Activated CD4-positive, alpha-beta memory T cell treated with anti-CD3 and anti-CD28 coated beads for 36 hours (primary cell): ENCODE measurements at regions not wholly inside any gene's neighbourhood (a gene's known extent, or its start where the extent isn't known, plus 50 kb on each side); places are given as distances from the start of the nearest gene placed in this dataset.
"Not testable (repeated sequence)": the region's sequence is repeated elsewhere in the genome, so short reads cannot be mapped to it uniquely, and the experiment has no call there.

ENCODE experiments used
- CTCF ChIA-PET: fragments of 350-600 bp; sonication (Branson Sonifier 250); formaldehyde crosslinking; loops from one replicate; lab custom pipeline; 2021; ENCODE audit warnings: antibody characterized with exemption, inconsistent platforms; lab: Charles Lee
- POLR2A ChIA-PET: fragments of 350-600 bp; sonication (Branson Sonifier 250); formaldehyde crosslinking; loops from one replicate; lab custom pipeline; 2021; ENCODE audit warnings: antibody characterized with exemption; lab: Charles Lee
- DNase-seq: peaks from one replicate; pipeline ENCODE4 v3.0.0-alpha.2; 2020
- H3K27ac Mint-ChIP-seq: one replicate; pipeline ENCODE4 v1.8.0; 2021; ENCODE audit warnings: mixed read lengths
- H3K27me3 Mint-ChIP-seq: one replicate; pipeline ENCODE4 v1.8.0; 2021; ENCODE audit warnings: mixed read lengths
- H3K36me3 Mint-ChIP-seq: one replicate; pipeline ENCODE4 v1.8.0; 2021; ENCODE audit warnings: mixed read lengths
- H3K4me1 Mint-ChIP-seq: one replicate; pipeline ENCODE4 v1.8.0; 2021; ENCODE audit warnings: low read depth, mixed read lengths
- H3K4me3 Mint-ChIP-seq: one replicate; pipeline ENCODE4 v1.8.0; 2021; ENCODE audit warnings: mild to moderate bottlenecking, mixed read lengths
- H3K9me3 Mint-ChIP-seq: one replicate; pipeline ENCODE4 v1.8.0; 2021; ENCODE audit warnings: mixed read lengths
- intact Hi-C: fragments of 100-400 bp; cut with micrococcal nuclease; formaldehyde crosslinking; loops from one replicate; pipeline ENCODE4 v1.15.1; 2023

DNA sequence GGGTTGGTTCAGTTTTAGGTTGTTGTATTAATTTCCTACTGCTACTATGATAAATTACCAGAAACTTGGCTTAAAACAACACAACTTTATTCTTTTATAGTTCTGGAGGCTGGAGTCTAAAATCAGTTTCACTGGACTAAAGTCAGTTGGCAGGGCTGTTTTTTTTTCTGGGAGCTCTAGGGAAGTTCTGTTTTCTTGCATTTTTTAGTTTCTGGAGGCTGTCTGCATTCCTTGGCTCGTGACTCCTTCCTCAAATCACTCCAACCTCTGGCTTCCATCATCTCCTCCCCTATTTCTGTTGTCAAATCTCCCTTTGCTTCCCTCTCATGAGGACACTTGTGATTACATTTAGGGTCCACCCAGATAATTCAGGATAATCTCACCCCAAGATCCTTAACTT lies 51.3 kb upstream of the SUB1 start:
- peaks cover 24% of the 10 kb centered on the region for H3K36me3 Mint-ChIP-seq
- CTCF ChIA-PET: interaction anchor here (1.4 kb wide), 1 partner anchor 56 kb away, joined by 11 read pairs; no protein-coding TSS in a partner anchor
- H3K4me3 Mint-ChIP-seq: peak overlapping the region; percentile 57
- intact Hi-C loops: loop anchor here (5.0 kb wide), 1 partner anchor 908 kb away; the partner anchor contains the start of gene TARS1
- H3K27ac Mint-ChIP-seq: peak overlapping the region; percentile 1
- peaks cover 76% of the 10 kb centered on the region for H3K4me1 Mint-ChIP-seq
- POLR2A ChIA-PET: interaction anchor here (0.6 to 3.8 kb wide), 4 partner anchors 51 to 89 kb away, joined by 3 to 47 read pairs (median 3); partner anchors contain the start of genes SUB1 and ZFR
- DNase-seq: no peak
- H3K9me3 Mint-ChIP-seq: no peaks in the 10 kb centered on the region
- no peaks in the 10 kb centered on the region for H3K27me3 Mint-ChIP-seq

GRCh38 chr5:32531885-32532520 lies 53.4 kb upstream of the SUB1 start:
- H3K27ac Mint-ChIP-seq: peak overlapping the region; percentile 99
- ChIA-PET POLR2A (interaction anchor here (0.7 to 3.8 kb wide), 12 partner anchors 11 to 89 kb away, joined by 3 to 47 read pairs (median 5); partner anchors contain the start of genes SUB1 and ZFR), CTCF (interaction anchor here (0.8 to 2.2 kb wide), 6 partner anchors 10 to 80 kb away, joined by 3 to 30 read pairs (median 6); no protein-coding TSS in a partner anchor)
- peaks cover 56% of the 10 kb centered on the region for H3K4me1 Mint-ChIP-seq
- peak overlapping the region; percentile 91 for H3K4me3 Mint-ChIP-seq
- no peaks in the 10 kb centered on the region for H3K9me3 Mint-ChIP-seq
- H3K27me3 Mint-ChIP-seq: no peaks in the 10 kb centered on the region
- DNase-seq: peak; percentile 81
- intact Hi-C loops: loop anchor here (1.0 to 5.0 kb wide), 5 partner anchors 10 to 910 kb away; partner anchors contain the start of gene TARS1
- H3K36me3 Mint-ChIP-seq: peaks cover 14% of the 10 kb centered on the region

DNA sequence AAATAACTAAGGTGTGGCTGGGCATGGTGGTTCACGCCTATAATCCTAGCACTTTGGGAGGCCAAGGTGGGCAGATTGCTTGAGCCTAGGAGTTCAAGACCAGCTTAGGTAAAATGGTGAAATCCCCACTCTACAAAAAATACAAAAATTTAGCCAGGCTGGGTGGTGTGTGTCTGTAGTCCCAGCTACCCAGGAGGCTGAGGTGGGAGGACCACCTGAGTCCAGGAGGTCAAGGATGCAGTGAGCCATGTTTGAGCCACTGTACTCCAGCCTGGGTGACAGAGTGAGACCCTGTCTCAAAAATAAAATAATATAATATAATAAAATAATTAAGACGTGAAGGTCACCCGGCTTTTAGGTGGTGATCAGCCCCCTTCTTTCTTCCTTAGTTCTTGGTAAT lies 58.0 kb upstream of the SUB1 start:
- POLR2A ChIA-PET, H3K27me3 Mint-ChIP-seq, intact Hi-C loops, H3K36me3 Mint-ChIP-seq, DNase-seq, H3K4me3 Mint-ChIP-seq, H3K27ac Mint-ChIP-seq, H3K9me3 Mint-ChIP-seq: not testable (repeated sequence)
- CTCF ChIA-PET: interaction anchor here (0.6 to 0.7 kb wide), 2 partner anchors 22 to 63 kb away, joined by 3 to 5 read pairs; no protein-coding TSS in a partner anchor
- H3K4me1 Mint-ChIP-seq: peaks cover 34% of the 10 kb centered on the region

DNA sequence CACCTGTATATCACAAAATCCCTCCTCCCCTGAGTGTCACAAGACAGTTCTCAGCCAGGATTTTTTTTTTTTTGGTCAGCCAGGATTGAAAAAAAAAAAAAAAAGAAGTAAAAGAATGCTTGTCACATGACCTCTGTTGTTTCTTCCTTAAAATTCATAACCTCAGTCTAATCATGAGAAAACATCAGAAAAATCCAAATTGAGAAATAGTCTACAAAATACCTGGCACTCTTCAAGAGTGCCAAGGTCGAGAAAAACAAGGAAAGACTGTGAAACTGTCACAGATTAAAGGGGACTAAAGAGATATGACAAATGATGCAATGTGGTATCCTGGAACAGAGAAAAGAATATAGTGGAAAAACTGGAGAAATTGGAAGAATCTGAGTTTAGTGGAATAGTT lies 58.5 kb upstream of the SUB1 start:
- Mint-ChIP-seq H3K36me3 (no peaks in the 10 kb centered on the region), H3K4me1 (peaks cover 35% of the 10 kb centered on the region), H3K27me3 (no peaks in the 10 kb centered on the region), H3K9me3 (no peaks in the 10 kb centered on the region), H3K4me3 (no peak overlapping the region), H3K27ac (peak overlapping the region; percentile 4)
- POLR2A ChIA-PET: no interaction called here
- intact Hi-C loops: no loop called here
- CTCF ChIA-PET: interaction anchor here (0.6 to 0.7 kb wide), 2 partner anchors 22 to 63 kb away, joined by 3 to 5 read pairs; no protein-coding TSS in a partner anchor
- DNase-seq: no peak

GRCh38 chr5:32523625-32524024 lies 61.7 kb upstream of the SUB1 start:
- intact Hi-C loops: loop anchor here (2.0 kb wide), 1 partner anchor 19 kb away; no protein-coding TSS in a partner anchor
- Mint-ChIP-seq H3K4me3 (no peak overlapping the region), H3K4me1 (peaks cover 15% of the 10 kb centered on the region), H3K9me3 (no peaks in the 10 kb centered on the region), H3K27me3 (no peaks in the 10 kb centered on the region), H3K27ac (no peak overlapping the region), H3K36me3 (no peaks in the 10 kb centered on the region)
- ChIA-PET CTCF (interaction anchor here (1.1 to 3.0 kb wide), 2 partner anchors 33 to 66 kb away, joined by 3 to 19 read pairs; no protein-coding TSS in a partner anchor), POLR2A (no interaction called here)
- peak; percentile 23 for DNase-seq

GRCh38 chr5:32522429-32523143 lies 62.8 kb upstream of the SUB1 start:
- no peaks in the 10 kb centered on the region for H3K9me3 Mint-ChIP-seq
- H3K36me3 Mint-ChIP-seq: no peaks in the 10 kb centered on the region
- intact Hi-C loops: loop anchor here (2.0 kb wide), 1 partner anchor 20 kb away; no protein-coding TSS in a partner anchor
- H3K4me3 Mint-ChIP-seq: no peak overlapping the region
- peaks cover 15% of the 10 kb centered on the region for H3K4me1 Mint-ChIP-seq
- DNase-seq: peak; percentile 73
- ChIA-PET POLR2A (no interaction called here), CTCF (interaction anchor here (1.1 to 1.6 kb wide), 2 partner anchors 32 to 34 kb away, joined by 3 to 4 read pairs; no protein-coding TSS in a partner anchor)
- H3K27ac Mint-ChIP-seq: no peak overlapping the region
- H3K27me3 Mint-ChIP-seq: no peaks in the 10 kb centered on the region

DNA sequence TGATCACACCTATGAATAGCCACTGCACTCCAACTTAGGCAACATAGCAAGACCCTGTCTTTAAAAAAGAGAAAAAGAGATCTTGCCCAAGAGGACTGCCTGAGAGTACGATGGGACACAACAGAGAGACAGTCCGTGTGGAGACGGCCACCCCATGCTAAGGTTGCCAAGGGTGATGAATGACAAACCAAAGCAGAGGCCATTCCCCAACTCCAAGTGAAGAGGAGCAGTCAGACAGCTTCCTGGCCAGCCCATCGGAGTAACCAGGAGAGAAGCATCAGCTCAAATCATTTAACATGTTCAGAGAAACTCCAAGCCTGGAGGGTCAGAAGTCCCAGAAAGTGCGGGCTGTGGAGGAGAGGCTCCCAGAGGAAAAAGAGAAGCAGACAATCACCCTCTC lies 63.9 kb upstream of the SUB1 start:
- no peak for DNase-seq
- H3K9me3 Mint-ChIP-seq: no peaks in the 10 kb centered on the region
- ChIA-PET CTCF (interaction anchor here (1.0 to 1.6 kb wide), 2 partner anchors 33 to 68 kb away, joined by 3 to 4 read pairs; no protein-coding TSS in a partner anchor), POLR2A (no interaction called here)
- no peak overlapping the region for H3K4me3 Mint-ChIP-seq
- H3K27ac Mint-ChIP-seq: no peak overlapping the region
- intact Hi-C loops: no loop called here
- no peaks in the 10 kb centered on the region for H3K36me3 Mint-ChIP-seq
- H3K4me1 Mint-ChIP-seq: peaks cover 15% of the 10 kb centered on the region
- no peaks in the 10 kb centered on the region for H3K27me3 Mint-ChIP-seq

- Mint-ChIP-seq H3K36me3 (no peaks in the 10 kb centered on the region), H3K27ac (no peak overlapping the region), H3K4me3 (no peak overlapping the region), H3K4me1 (peaks cover 15% of the 10 kb centered on the region), H3K9me3 (no peaks in the 10 kb centered on the region), H3K27me3 (no peaks in the 10 kb centered on the region)
- ChIA-PET POLR2A (no interaction called here), CTCF (interaction anchor here (1.0 kb wide), 1 partner anchor 69 kb away, joined by 3 read pairs; no protein-coding TSS in a partner anchor)
- intact Hi-C loops: no loop called here
- no peak for DNase-seq
Measured at GRCh38 chr5:32520972-32521371, 64.4 kb upstream of the SUB1 start.

DNA sequence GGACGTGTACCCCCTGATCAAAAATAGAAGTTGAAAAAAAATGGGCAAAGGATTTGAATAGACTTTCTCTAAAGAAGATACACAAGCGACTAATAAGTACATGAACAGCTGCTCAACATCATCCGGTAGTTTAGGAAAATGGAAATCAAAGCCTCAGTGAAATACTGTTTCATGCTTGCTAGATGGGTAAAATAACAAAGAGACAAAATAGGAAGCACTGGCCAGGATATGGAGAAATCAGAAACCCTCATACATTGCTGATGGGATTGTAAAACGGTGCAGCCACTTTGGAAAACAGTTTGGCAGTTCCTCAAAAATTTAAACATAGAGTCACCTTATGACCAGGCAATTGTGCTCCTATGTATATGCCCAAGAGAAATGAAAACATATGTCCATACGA lies 65.0 kb upstream of the SUB1 start:
- intact Hi-C loops: no loop called here
- POLR2A ChIA-PET: no interaction called here
- Mint-ChIP-seq H3K36me3 (no peaks in the 10 kb centered on the region), H3K9me3 (no peaks in the 10 kb centered on the region), H3K27ac (no peak overlapping the region), H3K27me3 (no peaks in the 10 kb centered on the region), H3K4me3 (no peak overlapping the region), H3K4me1 (peaks cover 15% of the 10 kb centered on the region)
- CTCF ChIA-PET: no interaction called here
- no peak for DNase-seq

DNA sequence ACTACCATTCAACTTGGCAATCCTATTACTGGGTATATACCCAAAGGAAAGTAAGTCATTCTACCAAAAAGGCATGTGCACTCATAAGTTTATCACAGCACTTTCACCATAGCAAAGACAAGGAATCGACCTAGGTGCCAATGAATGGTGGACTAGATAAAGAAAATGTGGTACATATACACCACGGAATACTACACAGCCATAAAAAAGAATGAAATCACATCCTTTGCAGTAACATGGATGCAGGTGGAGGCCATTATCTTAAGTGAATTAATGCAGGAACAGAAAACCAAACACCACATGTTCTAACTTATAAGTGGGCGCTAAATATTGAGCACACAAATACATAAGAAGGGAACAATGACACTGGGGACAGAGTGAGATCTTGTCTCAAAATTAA lies 65.8 kb upstream of the SUB1 start:
- CTCF ChIA-PET: no interaction called here
- Mint-ChIP-seq H3K4me3 (no peak overlapping the region), H3K9me3 (no peaks in the 10 kb centered on the region), H3K36me3 (no peaks in the 10 kb centered on the region), H3K27me3 (no peaks in the 10 kb centered on the region), H3K4me1 (peaks cover 15% of the 10 kb centered on the region), H3K27ac (no peak overlapping the region)
- no peak for DNase-seq
- POLR2A ChIA-PET: no interaction called here
- intact Hi-C loops: no loop called here

DNA sequence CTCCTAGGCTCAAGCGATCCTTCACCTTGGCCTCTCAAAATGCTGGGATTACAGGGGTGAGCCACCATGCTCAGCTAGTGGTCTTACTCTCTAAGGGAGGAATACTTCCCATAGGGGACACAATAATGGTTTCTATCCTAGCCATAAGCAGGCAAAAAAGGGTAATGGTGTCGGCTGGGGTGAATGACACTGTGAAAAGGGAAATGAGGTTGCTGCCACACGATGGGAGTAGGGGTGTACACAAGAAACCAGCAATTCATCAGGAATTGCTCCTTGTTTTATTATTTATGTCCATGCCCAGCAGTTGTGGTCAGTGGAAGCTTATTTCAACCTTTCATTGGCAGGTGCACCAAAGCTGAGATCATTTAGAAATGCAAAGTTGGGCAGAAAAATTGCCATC lies 70.3 kb upstream of the ZFR start:
- Mint-ChIP-seq H3K36me3 (no peaks in the 10 kb centered on the region), H3K4me1 (no peaks in the 10 kb centered on the region), H3K27ac (no peak overlapping the region), H3K27me3 (no peaks in the 10 kb centered on the region), H3K9me3 (no peaks in the 10 kb centered on the region), H3K4me3 (no peak overlapping the region)
- ChIA-PET CTCF (interaction anchor here (0.7 to 1.3 kb wide), 3 partner anchors 25 to 110 kb away, joined by 3 to 4 read pairs (median 3); no protein-coding TSS in a partner anchor), POLR2A (no interaction called here)
- no peak for DNase-seq
- intact Hi-C loops: no loop called here

DNA sequence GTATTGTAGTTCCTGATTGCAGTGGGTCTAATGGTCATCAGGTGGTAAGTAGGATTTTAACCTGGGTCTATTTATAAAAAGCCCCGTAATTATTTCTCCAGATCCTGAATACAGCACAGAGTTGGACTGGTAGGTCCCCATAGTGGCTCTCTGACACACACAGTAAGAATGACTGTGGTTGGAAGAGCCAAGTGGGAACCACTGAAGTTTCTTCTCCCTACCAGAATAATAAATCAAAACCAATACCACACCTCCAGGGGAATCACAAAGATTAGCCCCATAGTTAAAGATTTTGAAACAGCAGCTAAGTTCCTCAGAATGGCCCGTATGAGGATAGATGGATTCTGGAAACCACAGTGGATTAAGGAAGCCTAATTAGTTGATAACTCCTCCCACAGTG lies 68.4 kb upstream of the ZFR start:
- no peak overlapping the region for H3K4me3 Mint-ChIP-seq
- intact Hi-C loops: no loop called here
- H3K36me3 Mint-ChIP-seq: no peaks in the 10 kb centered on the region
- H3K27me3 Mint-ChIP-seq: no peaks in the 10 kb centered on the region
- H3K4me1 Mint-ChIP-seq: no peaks in the 10 kb centered on the region
- H3K27ac Mint-ChIP-seq: no peak overlapping the region
- no peaks in the 10 kb centered on the region for H3K9me3 Mint-ChIP-seq
- CTCF ChIA-PET: interaction anchor here (1.6 to 2.8 kb wide), 2 partner anchors 23 to 77 kb away, joined by 4 to 14 read pairs; no protein-coding TSS in a partner anchor
- no peak for DNase-seq
- POLR2A ChIA-PET: no interaction called here
